ENCODE measurements at regions not wholly inside any gene's neighbourhood (a gene's known extent, or its start where the extent isn't known, plus 50 kb on each side); places are given as distances from the start of the nearest gene placed in this dataset.
A peak's percentile ranks its signal among the peaks of the same experiment; 100 is the strongest.

DNA sequence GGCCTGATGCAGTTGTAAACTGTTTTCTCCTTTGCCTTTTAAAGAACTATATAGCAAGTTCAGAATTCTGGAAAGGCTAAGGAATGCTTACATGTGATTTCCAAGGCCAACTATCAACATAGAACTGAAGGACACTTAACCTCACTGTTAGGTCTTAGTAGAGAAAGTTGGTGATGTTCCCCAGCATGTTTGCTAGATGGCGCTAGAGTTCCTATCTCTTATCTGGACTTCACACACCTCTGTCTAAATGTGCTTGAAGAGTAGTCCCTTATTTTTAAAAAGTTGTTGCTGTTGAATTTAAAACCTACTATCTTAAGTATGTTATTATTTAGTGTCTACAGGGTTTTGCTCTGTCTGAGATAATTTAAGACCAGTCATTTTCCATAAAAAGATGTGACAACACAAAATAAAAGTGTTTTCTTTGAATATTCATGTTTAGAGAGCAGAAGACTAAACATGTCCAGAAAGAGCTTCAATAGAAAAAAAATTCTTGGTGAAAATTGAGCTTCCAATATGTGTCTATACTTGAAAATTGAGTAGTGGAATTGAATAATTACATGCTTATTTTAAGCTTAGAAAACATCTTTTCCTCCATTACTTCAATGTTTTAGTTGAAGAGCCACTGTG lies 237.3 kb downstream of the S1PR1 start:
- TF ChIP-seq POLR2A (IDR thresholded peaks at IDR 0.05) = no peak
- TF ChIP-seq, protein P1, sequence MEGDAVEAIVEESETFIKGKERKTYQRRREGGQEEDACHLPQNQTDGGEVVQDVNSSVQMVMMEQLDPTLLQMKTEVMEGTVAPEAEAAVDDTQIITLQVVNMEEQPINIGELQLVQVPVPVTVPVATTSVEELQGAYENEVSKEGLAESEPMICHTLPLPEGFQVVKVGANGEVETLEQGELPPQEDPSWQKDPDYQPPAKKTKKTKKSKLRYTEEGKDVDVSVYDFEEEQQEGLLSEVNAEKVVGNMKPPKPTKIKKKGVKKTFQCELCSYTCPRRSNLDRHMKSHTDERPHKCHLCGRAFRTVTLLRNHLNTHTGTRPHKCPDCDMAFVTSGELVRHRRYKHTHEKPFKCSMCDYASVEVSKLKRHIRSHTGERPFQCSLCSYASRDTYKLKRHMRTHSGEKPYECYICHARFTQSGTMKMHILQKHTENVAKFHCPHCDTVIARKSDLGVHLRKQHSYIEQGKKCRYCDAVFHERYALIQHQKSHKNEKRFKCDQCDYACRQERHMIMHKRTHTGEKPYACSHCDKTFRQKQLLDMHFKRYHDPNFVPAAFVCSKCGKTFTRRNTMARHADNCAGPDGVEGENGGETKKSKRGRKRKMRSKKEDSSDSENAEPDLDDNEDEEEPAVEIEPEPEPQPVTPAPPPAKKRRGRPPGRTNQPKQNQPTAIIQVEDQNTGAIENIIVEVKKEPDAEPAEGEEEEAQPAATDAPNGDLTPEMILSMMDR (IDR thresholded peaks at IDR 0.05) = peak in 5 of 6 experiments; percentile 15 to 50 (median 32)
